Right atrium auricular region (tissue), 2 donors: ENCODE measurements at regions not wholly inside any gene's neighbourhood (a gene's known extent, or its start where the extent isn't known, plus 50 kb on each side); places are given as distances from the start of the nearest gene placed in this dataset.

Experiments
- DNase-seq: peaks from one replicate; pipeline ENCODE4 v3.0.0-alpha.2; 2019; ENCODE audit warnings: low spot score
- H3K27ac ChIP-seq, 2 donors: fragments of 200-600 bp; sonication (generic); 1 replicate in 1 of 2; 2 replicates in 1 of 2; pipeline ENCODE4 v1.5.1; 2016 to 2019
- H3K27me3 ChIP-seq, 2 donors: fragments of 200-600 bp; sonication (generic); one replicate each; pipeline versions ENCODE4 v1.5.1 to v1.6.0; 2017 to 2019
- H3K36me3 ChIP-seq: fragments of 200-600 bp; sonication (generic); one replicate; pipeline ENCODE4 v1.5.1; 2016
- H3K4me1 ChIP-seq, 2 donors: fragments of 200-600 bp; sonication (generic); one replicate each; pipeline versions ENCODE4 v1.5.1 to v1.6.0; 2017 to 2019
- H3K4me3 ChIP-seq, 2 donors: fragments of 200-600 bp; sonication (generic); 1 replicate in 1 of 2; 2 replicates in 1 of 2; pipeline ENCODE4 v1.5.1; 2017 to 2019; ENCODE audit warnings: mild to moderate bottlenecking in 1 of 2, moderate library complexity in 1 of 2
- H3K9me3 ChIP-seq, 2 donors: fragments of 200-600 bp; sonication (generic); one replicate each; pipeline ENCODE4 v1.5.1; 2019
- CTCF ChIP-seq, 2 donors: fragments of 200-600 bp; sonication (generic); IDR thresholded peaks; one replicate each; pipeline ENCODE4 v1.5.1; 2019; ENCODE audit warnings: antibody characterized with exemption in 2 of 2

GRCh38 chr12:115407036-115407435 lies 723.1 kb upstream of the TBX3 start:
- H3K27ac ChIP-seq, result no peak overlapping the region
- H3K4me3 ChIP-seq, result no peak overlapping the region

GRCh38 chr12:115405471-115405860 lies 721.5 kb upstream of the TBX3 start:
- Histone ChIP-seq H3K36me3 (no peaks in the 10 kb centered on the region), H3K9me3 (no peaks in the 10 kb centered on the region), H3K4me1 (peaks cover 0 to 12% of the 10 kb centered on the region in 2 donors), H3K4me3 (no peak overlapping the region), H3K27ac (no peak overlapping the region), H3K27me3 (no peaks in the 10 kb centered on the region)
- TF ChIP-seq CTCF (IDR thresholded peaks at IDR 0.05), result no peak
- no peak for DNase-seq

More at GRCh38 chr12:115407036-115407435, 723.1 kb upstream of the TBX3 start:
- DNase-seq, result no peak
- no peaks in the 10 kb centered on the region for H3K27me3 ChIP-seq
- H3K36me3 ChIP-seq, result no peaks in the 10 kb centered on the region
- no peak for TF ChIP-seq CTCF (IDR thresholded peaks at IDR 0.05)
- H3K9me3 ChIP-seq, result no peaks in the 10 kb centered on the region
- peaks cover 0 to 12% of the 10 kb centered on the region in 2 donors for H3K4me1 ChIP-seq

GRCh38 chr12:115404761-115405470 lies 720.9 kb upstream of the TBX3 start:
- H3K4me3 ChIP-seq, result no peak overlapping the region
- no peaks in the 10 kb centered on the region for H3K36me3 ChIP-seq
- no peak overlapping the region for H3K27ac ChIP-seq
- no peaks in the 10 kb centered on the region for H3K27me3 ChIP-seq
- TF ChIP-seq CTCF (IDR thresholded peaks at IDR 0.05), result no peak
- no peak for DNase-seq
- H3K9me3 ChIP-seq, result no peaks in the 10 kb centered on the region
- peaks cover 0 to 12% of the 10 kb centered on the region in 2 donors for H3K4me1 ChIP-seq

GRCh38 chr12:115403689-115404088 lies 719.7 kb upstream of the TBX3 start:
- H3K4me3 ChIP-seq, result no peak overlapping the region
- no peak overlapping the region for H3K27ac ChIP-seq
- DNase-seq, result no peak
- no peaks in the 10 kb centered on the region for H3K27me3 ChIP-seq
- H3K36me3 ChIP-seq, result no peaks in the 10 kb centered on the region
- H3K4me1 ChIP-seq, result peaks cover 0 to 12% of the 10 kb centered on the region in 2 donors
- no peak for TF ChIP-seq CTCF (IDR thresholded peaks at IDR 0.05)
- H3K9me3 ChIP-seq, result no peaks in the 10 kb centered on the region

- no peak for DNase-seq
These were observed 719.3 kb upstream of the TBX3 start for GRCh38 chr12:115403253-115403652.

More at GRCh38 chr12:115403253-115403652, 719.3 kb upstream of the TBX3 start:
- Histone ChIP-seq H3K36me3 (no peaks in the 10 kb centered on the region), H3K4me1 (peaks cover 0 to 12% of the 10 kb centered on the region in 2 donors), H3K27me3 (no peaks in the 10 kb centered on the region), H3K27ac (no peak overlapping the region), H3K4me3 (no peak overlapping the region), H3K9me3 (no peaks in the 10 kb centered on the region)
- no peak for TF ChIP-seq CTCF (IDR thresholded peaks at IDR 0.05)
